Lung (tissue), 11 donors: ENCODE measurements at regions not wholly inside any gene's neighbourhood (a gene's known extent, or its start where the extent isn't known, plus 50 kb on each side); places are given as distances from the start of the nearest gene placed in this dataset.
A peak's percentile ranks its signal among the peaks of the same experiment; 100 is the strongest.

Source experiments
- ATAC-seq: fragments of 200-7000 bp; cut with Tn5 transposase; one replicate; pipeline ENCODE4 v1.9.1; 2020; ENCODE audit warnings: moderate number of reproducible peaks; ENCODE audit not compliant: insufficient read depth, low FRiP score
- DNase-seq, 3 donors: peaks; one replicate each; pipeline ENCODE4 v3.0.0-alpha.2; 2013 to 2017
- H3K27ac ChIP-seq, 2 donors: one replicate each; pipeline ENCODE4 v1.5.1; 2013; ENCODE audit warnings: mild to moderate bottlenecking in 2 of 2, moderate library complexity in 2 of 2, control low read depth in 1 of 2, inconsistent platforms in 1 of 2, low read depth in 1 of 2, low read length in 1 of 2
- H3K27me3 ChIP-seq, 3 donors: one replicate each; pipeline ENCODE4 v1.5.1; 2013; ENCODE audit warnings: low read length in 2 of 3; ENCODE audit not compliant: control insufficient read depth in 3 of 3, insufficient read depth in 3 of 3
- H3K36me3 ChIP-seq, 4 donors: one replicate each; pipeline ENCODE4 v1.5.1; 2013; ENCODE audit warnings: low read length in 4 of 4, mild to moderate bottlenecking in 1 of 4, moderate library complexity in 1 of 4; ENCODE audit not compliant: control insufficient read depth in 4 of 4, insufficient read depth in 4 of 4
- H3K4me1 ChIP-seq, 5 donors: one replicate each; pipeline ENCODE4 v1.5.1; 2013; ENCODE audit warnings: low read length in 5 of 5, mild to moderate bottlenecking in 2 of 5, moderate library complexity in 1 of 5; ENCODE audit not compliant: control insufficient read depth in 5 of 5, insufficient read depth in 5 of 5
- H3K4me3 ChIP-seq: one replicate; pipeline ENCODE4 v1.5.1; 2013; ENCODE audit warnings: mild to moderate bottlenecking, control low read depth, moderate library complexity
- H3K9ac ChIP-seq, 2 donors: one replicate each; pipeline ENCODE4 v1.5.1; 2013; ENCODE audit warnings: low read length in 2 of 2, control low read depth in 1 of 2; ENCODE audit not compliant: insufficient read depth in 1 of 2
- H3K9me3 ChIP-seq, 4 donors: one replicate each; pipeline ENCODE4 v1.5.1; 2013; ENCODE audit warnings: low read length in 3 of 4, mild to moderate bottlenecking in 1 of 4, moderate library complexity in 1 of 4; ENCODE audit not compliant: control insufficient read depth in 4 of 4, insufficient read depth in 3 of 4
- WGBS, 2 donors: extraction: QIAGEN DNeasy Blood & Tissue Kit; methylation state at CpG; one replicate each; pipeline ENCODE4 v1.1.7; 2013; 5-methylcytosine and 5-hydroxymethylcytosine counted together
- TF ChIP-seq, protein P1 (sequence below): IDR thresholded peaks from 2 replicates; pipeline ENCODE4 v1.5.1; 2012; ENCODE audit warnings: mild to moderate bottlenecking; ENCODE audit errors: control extremely low read depth, extremely low read depth
- donor health status: control.
- donor health status: control.
- donor health status: Bipolar disorder and iron deficiency.
- donor health status: healthy.
- donor health status: DM: yes; HTN: yes; CAD: no.

- H3K36me3 ChIP-seq: no peaks in the 10 kb centered on the region
- peak overlapping the region in 1 of 2 donors; percentile 60 for H3K27ac ChIP-seq
- H3K9me3 ChIP-seq: peaks cover 0 to 4% (median 0%) of the 10 kb centered on the region in 4 donors
- peaks cover 0 to 8% (median 0%) of the 10 kb centered on the region in 5 donors for H3K4me1 ChIP-seq
- H3K4me3 ChIP-seq: no peak overlapping the region
- H3K27me3 ChIP-seq: no peaks in the 10 kb centered on the region
- TF ChIP-seq, protein P1, sequence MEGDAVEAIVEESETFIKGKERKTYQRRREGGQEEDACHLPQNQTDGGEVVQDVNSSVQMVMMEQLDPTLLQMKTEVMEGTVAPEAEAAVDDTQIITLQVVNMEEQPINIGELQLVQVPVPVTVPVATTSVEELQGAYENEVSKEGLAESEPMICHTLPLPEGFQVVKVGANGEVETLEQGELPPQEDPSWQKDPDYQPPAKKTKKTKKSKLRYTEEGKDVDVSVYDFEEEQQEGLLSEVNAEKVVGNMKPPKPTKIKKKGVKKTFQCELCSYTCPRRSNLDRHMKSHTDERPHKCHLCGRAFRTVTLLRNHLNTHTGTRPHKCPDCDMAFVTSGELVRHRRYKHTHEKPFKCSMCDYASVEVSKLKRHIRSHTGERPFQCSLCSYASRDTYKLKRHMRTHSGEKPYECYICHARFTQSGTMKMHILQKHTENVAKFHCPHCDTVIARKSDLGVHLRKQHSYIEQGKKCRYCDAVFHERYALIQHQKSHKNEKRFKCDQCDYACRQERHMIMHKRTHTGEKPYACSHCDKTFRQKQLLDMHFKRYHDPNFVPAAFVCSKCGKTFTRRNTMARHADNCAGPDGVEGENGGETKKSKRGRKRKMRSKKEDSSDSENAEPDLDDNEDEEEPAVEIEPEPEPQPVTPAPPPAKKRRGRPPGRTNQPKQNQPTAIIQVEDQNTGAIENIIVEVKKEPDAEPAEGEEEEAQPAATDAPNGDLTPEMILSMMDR: no peak
- ATAC-seq: no peak
- no peak overlapping the region for H3K9ac ChIP-seq
- WGBS, 2 donors: 73 to 77% methylated on average over 10 of the region's 10 CpGs
- peak; percentile 58 to 86 (median 70) for DNase-seq
These were observed 315.7 kb downstream of the FGF9 start for GRCh38 chr13:21986602-21987001.

GRCh38 chr13:21987793-21988192 is 316.9 kb downstream of the FGF9 start:
- H3K9me3 ChIP-seq: peaks cover 0 to 4% (median 0%) of the 10 kb centered on the region in 4 donors
- TF ChIP-seq, protein P1: no peak
- 73 to 79% methylated on average over 7 of the region's 7 CpGs for WGBS, 2 donors
- no peaks in the 10 kb centered on the region for H3K36me3 ChIP-seq
- H3K27me3 ChIP-seq: no peaks in the 10 kb centered on the region
- ATAC-seq (no peak), DNase-seq (no peak)
- peaks cover 0 to 8% (median 0%) of the 10 kb centered on the region in 5 donors for H3K4me1 ChIP-seq
- no peak overlapping the region for H3K9ac ChIP-seq
- H3K4me3 ChIP-seq: no peak overlapping the region
- H3K27ac ChIP-seq: no peak overlapping the region

- no peak overlapping the region for H3K9ac ChIP-seq
- peaks cover 0 to 4% (median 0%) of the 10 kb centered on the region in 4 donors for H3K9me3 ChIP-seq
- no peak for ATAC-seq
- H3K4me3 ChIP-seq: no peak overlapping the region
- TF ChIP-seq, protein P1: no peak
- H3K27me3 ChIP-seq: no peaks in the 10 kb centered on the region
- 91 to 94% methylated on average over 7 of the region's 7 CpGs for WGBS, 2 donors
- peaks cover 0 to 8% (median 0%) of the 10 kb centered on the region in 5 donors for H3K4me1 ChIP-seq
- no peaks in the 10 kb centered on the region for H3K36me3 ChIP-seq
- H3K27ac ChIP-seq: no peak overlapping the region
- no peak for DNase-seq
These were observed 317.8 kb downstream of the FGF9 start for GRCh38 chr13:21988624-21989023.

DNA sequence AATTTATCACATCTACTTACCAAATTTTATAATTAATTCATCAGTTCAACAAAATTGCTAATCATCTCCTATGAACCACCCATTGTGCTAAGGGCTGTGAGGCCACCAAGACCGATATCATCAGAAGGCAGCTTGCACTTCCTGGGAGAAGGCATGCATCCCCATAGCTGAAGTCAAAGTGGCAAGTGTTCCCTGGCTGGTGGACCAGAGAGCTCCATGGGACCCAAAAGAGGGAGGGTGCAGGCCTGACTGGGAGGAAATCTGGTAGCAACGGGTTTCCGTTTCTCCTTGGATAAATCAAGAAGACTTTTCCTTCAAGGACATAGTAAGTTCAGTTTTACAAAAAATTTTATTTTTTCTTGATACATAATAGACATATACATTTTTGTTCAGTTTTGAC is 325.2 kb downstream of the FGF9 start:
- ATAC-seq (no peak), DNase-seq (no peak)
- Histone ChIP-seq H3K9me3 (no peaks in the 10 kb centered on the region), H3K9ac (no peak overlapping the region), H3K27me3 (no peaks in the 10 kb centered on the region), H3K27ac (no peak overlapping the region), H3K4me3 (no peak overlapping the region), H3K36me3 (no peaks in the 10 kb centered on the region), H3K4me1 (no peaks in the 10 kb centered on the region)
- TF ChIP-seq, protein P1: no peak
- 94 to 97% methylated on average over 3 of the region's 3 CpGs for WGBS, 2 donors
